ENCODE measurements at regions not wholly inside any gene's neighbourhood (a gene's known extent, or its start where the extent isn't known, plus 50 kb on each side); places are given as distances from the start of the nearest gene placed in this dataset.

- Histone ChIP-seq H3K9ac (ENCODE audit: low read length) (no peak overlapping the region), H3K27ac (ENCODE audit: low read length) (no peak overlapping the region), H3K9me2 (ENCODE audit: insufficient read depth, low read length) (no peaks in the 10 kb centered on the region), H3K79me2 (replicated peaks; ENCODE audit: insufficient read depth, low read length) (no peaks in the 10 kb centered on the region), H3K36me3 (ENCODE audit: insufficient read depth, low read length) (no peaks in the 10 kb centered on the region), H3F3A (ENCODE audit: insufficient read depth, low read length, poor library complexity, severe bottlenecking) (no peaks in the 10 kb centered on the region), H2AFZ (ENCODE audit: low read depth, low read length) (no peak overlapping the region), H4K20me1 (ENCODE audit: insufficient read depth) (no peaks in the 10 kb centered on the region), H3K4me3 (ENCODE audit: low read length) (no peak overlapping the region), H3K27me3 (ENCODE audit: insufficient read depth, low read depth, low read length) (no peaks in the 10 kb centered on the region), H3K9me3 (ENCODE audit: low read length) (no peaks in the 10 kb centered on the region), H3K4me2 (ENCODE audit: low read length) (no peak overlapping the region)
- TF ChIP-seq EZH2 (IDR thresholded peaks at IDR 0.05; ENCODE audit: borderline replicate concordance, insufficient read depth, low read length, poor library complexity, severe bottlenecking), result no peak
- TF ChIP-seq REST (IDR thresholded peaks at IDR 0.05; ENCODE audit: borderline replicate concordance), result no peak
- TF ChIP-seq CTCF (IDR thresholded peaks at IDR 0.05; ENCODE audit: poor library complexity, severe bottlenecking), result no peak
- no peak for TF ChIP-seq MXI1 (conservative IDR thresholded peaks at IDR 0.05; ENCODE audit: poor library complexity, severe bottlenecking)
- TF ChIP-seq RAD21 (conservative IDR thresholded peaks at IDR 0.05), result no peak
- no peak for TF ChIP-seq EP300 (conservative IDR thresholded peaks at IDR 0.05; ENCODE audit: poor library complexity, severe bottlenecking)
- TF ChIP-seq SMC3 (conservative IDR thresholded peaks at IDR 0.05; ENCODE audit: poor library complexity), result no peak
- no peak for TF ChIP-seq TAF1 (IDR thresholded peaks at IDR 0.05; ENCODE audit: low read depth)
- TF ChIP-seq POLR2AphosphoS5 (IDR thresholded peaks at IDR 0.05), result no peak
Measured at GRCh38 chr4:13024147-13025105, 459.7 kb downstream of the RAB28 start.

GRCh38 chr4:13007802-13008470 is 476.2 kb downstream of the RAB28 start:
- H3K27ac ChIP-seq (ENCODE audit: low read length), result no peak overlapping the region
- no peak overlapping the region for H3K4me3 ChIP-seq (ENCODE audit: low read length)
- H3K36me3 ChIP-seq (ENCODE audit: insufficient read depth, low read length), result no peaks in the 10 kb centered on the region
- H3K4me2 ChIP-seq (ENCODE audit: low read length), result no peak overlapping the region
- H3F3A ChIP-seq (ENCODE audit: insufficient read depth, low read length, poor library complexity, severe bottlenecking), result no peaks in the 10 kb centered on the region
- no peaks in the 10 kb centered on the region for H3K9me2 ChIP-seq (ENCODE audit: insufficient read depth, low read length)
- no peaks in the 10 kb centered on the region for H4K20me1 ChIP-seq (ENCODE audit: insufficient read depth)
- TF ChIP-seq MXI1 (conservative IDR thresholded peaks at IDR 0.05; ENCODE audit: poor library complexity, severe bottlenecking) (no peak), CTCF (IDR thresholded peaks at IDR 0.05; ENCODE audit: poor library complexity, severe bottlenecking) (no peak), EZH2 (IDR thresholded peaks at IDR 0.05; ENCODE audit: borderline replicate concordance, insufficient read depth, low read length, poor library complexity, severe bottlenecking) (no peak), RAD21 (conservative IDR thresholded peaks at IDR 0.05) (no peak), TAF1 (IDR thresholded peaks at IDR 0.05; ENCODE audit: low read depth) (no peak), EP300 (conservative IDR thresholded peaks at IDR 0.05; ENCODE audit: poor library complexity, severe bottlenecking) (no peak), SMC3 (conservative IDR thresholded peaks at IDR 0.05; ENCODE audit: poor library complexity) (no peak), POLR2AphosphoS5 (IDR thresholded peaks at IDR 0.05) (no peak), REST (IDR thresholded peaks at IDR 0.05; ENCODE audit: borderline replicate concordance) (no peak)
- no peaks in the 10 kb centered on the region for H3K79me2 ChIP-seq (replicated peaks; ENCODE audit: insufficient read depth, low read length)
- no peak overlapping the region for H3K9ac ChIP-seq (ENCODE audit: low read length)
- no peak overlapping the region for H2AFZ ChIP-seq (ENCODE audit: low read depth, low read length)
- no peaks in the 10 kb centered on the region for H3K9me3 ChIP-seq (ENCODE audit: low read length)
- H3K27me3 ChIP-seq (ENCODE audit: insufficient read depth, low read depth, low read length), result no peaks in the 10 kb centered on the region
